SK-N-SH (cell line): ENCODE measurements at regions not wholly inside any gene's neighbourhood (a gene's known extent, or its start where the extent isn't known, plus 50 kb on each side); places are given as distances from the start of the nearest gene placed in this dataset.

Experiments
- CHD2 ChIP-seq: fragments of 150-350 bp; IDR thresholded peaks from 2 replicates; pipeline ENCODE4 v1.6.1; 2018; ENCODE audit warnings: low read length; ENCODE audit not compliant: partially characterized antibody
- CTCF ChIP-seq: fragments of 200-600 bp; sonication (generic); IDR thresholded peaks from 2 replicates; pipeline ENCODE4 v1.6.1; 2017; ENCODE audit warnings: antibody characterized with exemption, mild to moderate bottlenecking, moderate library complexity
- EP300 ChIP-seq, 2 experiments: IDR thresholded peaks; 2 replicates each; pipeline versions ENCODE4 v1.4.0 to v1.6.1; 2012; ENCODE audit warnings: borderline replicate concordance in 1 of 2, low read depth in 1 of 2, low read length in 1 of 2
- GABPA ChIP-seq: IDR thresholded peaks from 2 replicates; pipeline ENCODE4 v1.4.0; 2012; ENCODE audit warnings: low read depth, mild to moderate bottlenecking
- MAX ChIP-seq: IDR thresholded peaks from 2 replicates; pipeline ENCODE4 v1.4.0; 2012; ENCODE audit warnings: low read depth
- MEF2A ChIP-seq: IDR thresholded peaks from 2 replicates; pipeline ENCODE4 v1.4.0; 2012; ENCODE audit warnings: low read depth, borderline replicate concordance
- MXI1 ChIP-seq: IDR thresholded peaks from 2 replicates; pipeline ENCODE4 v1.6.1; 2012; ENCODE audit warnings: mild to moderate bottlenecking, low read depth, low read length, improper control_type of control experiment
- PBX3 ChIP-seq: IDR thresholded peaks from 2 replicates; pipeline ENCODE4; 2012
- RAD21 ChIP-seq: IDR thresholded peaks from 2 replicates; pipeline ENCODE4 v1.6.1; 2012; ENCODE audit warnings: mild to moderate bottlenecking, low read length
- REST ChIP-seq: IDR thresholded peaks from 2 replicates; pipeline ENCODE4 v1.6.1; 2012; ENCODE audit warnings: mild to moderate bottlenecking, low read depth, low read length, moderate library complexity
- SIN3A ChIP-seq: IDR thresholded peaks from 2 replicates; pipeline ENCODE4 v1.6.1; 2012; ENCODE audit warnings: low read depth, mild to moderate bottlenecking, low read length, moderate library complexity, borderline replicate concordance
- SMC3 ChIP-seq: IDR thresholded peaks from 2 replicates; pipeline ENCODE4 v1.6.1; 2012; ENCODE audit warnings: low read depth, low read length, improper control_type of control experiment
- ZBTB33 ChIP-seq: IDR thresholded peaks from 2 replicates; pipeline ENCODE4 v1.4.0; 2012; ENCODE audit warnings: low read depth, borderline replicate concordance
- TF ChIP-seq, protein P1 (sequence below): fragments of 150-350 bp; IDR thresholded peaks from 2 replicates; pipeline ENCODE4 v1.6.1; 2017; ENCODE audit warnings: antibody characterized with exemption, low read length, low read depth, borderline replicate concordance

- TF ChIP-seq CTCF, result no peak
- TF ChIP-seq GABPA, result no peak
- TF ChIP-seq PBX3, result no peak
- TF ChIP-seq, protein P1, sequence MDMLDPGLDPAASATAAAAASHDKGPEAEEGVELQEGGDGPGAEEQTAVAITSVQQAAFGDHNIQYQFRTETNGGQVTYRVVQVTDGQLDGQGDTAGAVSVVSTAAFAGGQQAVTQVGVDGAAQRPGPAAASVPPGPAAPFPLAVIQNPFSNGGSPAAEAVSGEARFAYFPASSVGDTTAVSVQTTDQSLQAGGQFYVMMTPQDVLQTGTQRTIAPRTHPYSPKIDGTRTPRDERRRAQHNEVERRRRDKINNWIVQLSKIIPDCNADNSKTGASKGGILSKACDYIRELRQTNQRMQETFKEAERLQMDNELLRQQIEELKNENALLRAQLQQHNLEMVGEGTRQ, result no peak
- no peak for TF ChIP-seq SMC3
- TF ChIP-seq EP300 (IDR thresholded peaks at IDR 0.05; ENCODE audit: borderline replicate concordance in 1 of 2, low read depth in 1 of 2, low read length in 1 of 2), result no peak
- TF ChIP-seq RAD21, result no peak
- no peak for TF ChIP-seq CHD2
- no peak for TF ChIP-seq REST
- TF ChIP-seq MEF2A, result no peak
- no peak for TF ChIP-seq ZBTB33
- no peak for TF ChIP-seq MAX
- no peak for TF ChIP-seq MXI1
- no peak for TF ChIP-seq SIN3A
These were observed 656.7 kb downstream of the SLC16A7 start for GRCh38 chr12:60252359-60253096.
